IMR-90 (cell line): ENCODE measurements at regions not wholly inside any gene's neighbourhood (a gene's known extent, or its start where the extent isn't known, plus 50 kb on each side); places are given as distances from the start of the nearest gene placed in this dataset.

Experiments used
- ATAC-seq: fragments of 200-7000 bp; cut with Tn5 transposase; 2 replicates; pipeline ENCODE4 v1.9.1; 2020; ENCODE audit warnings: low read depth, mild to moderate bottlenecking, moderate library complexity
- BruUV-seq: library from RNA; stranded (reverse); fragments of 400-500 nt; replicated peaks from 2 replicates; lab custom pipeline; 2021; lab: Mats Ljungman, UMichigan
- CTCF ChIA-PET: fragments of 300-600 bp; formaldehyde crosslinking; extraction: SDS; loops from one replicate; lab custom pipeline; 2021; ENCODE audit warnings: antibody characterized with exemption; lab: Yijun Ruan, JAX
- POLR2A ChIA-PET: fragments of 300-600 bp; sonication (Branson Sonifier 250); formaldehyde crosslinking; loops from one replicate; lab custom pipeline; 2022; ENCODE audit warnings: antibody characterized with exemption; ENCODE audit not compliant: unreplicated experiment; lab: Charles Lee
- DNase-seq: peaks from one replicate; pipeline ENCODE4 v3.0.0; 2013
- H2AFZ ChIP-seq: replicated peaks from 2 replicates; pipeline ENCODE3; 2013; ENCODE audit warnings: low read length, mild to moderate bottlenecking; ENCODE audit not compliant: poor library complexity
- H2AK5ac ChIP-seq: 2 replicates; pipeline ENCODE4 v1.6.1; 2013; ENCODE audit warnings: low read depth, low read length, inconsistent platforms
- H2AK9ac ChIP-seq: replicated peaks from 2 replicates; pipeline ENCODE3; 2013; ENCODE audit warnings: mild to moderate bottlenecking, low read depth, low read length, moderate library complexity; ENCODE audit not compliant: poor library complexity
- H2BK120ac ChIP-seq: 2 replicates; pipeline ENCODE4 v1.6.1; 2013; ENCODE audit warnings: low read depth, low read length, inconsistent platforms
- H2BK15ac ChIP-seq: 3 replicates; pipeline ENCODE4 v1.6.1; 2013; ENCODE audit warnings: low read depth, low read length, inconsistent platforms
- H2BK20ac ChIP-seq: 2 replicates; pipeline ENCODE4 v1.6.1; 2013; ENCODE audit warnings: low read depth, mild to moderate bottlenecking, inconsistent platforms, low read length, moderate library complexity
- H2BK5ac ChIP-seq: 2 replicates; pipeline ENCODE4 v1.6.1; 2013; ENCODE audit warnings: mild to moderate bottlenecking, low read depth, low read length, inconsistent platforms; ENCODE audit not compliant: poor library complexity, severe bottlenecking
- H3K14ac ChIP-seq: replicated peaks from 2 replicates; pipeline ENCODE4 v1.6.1; 2013; ENCODE audit warnings: low read depth, low read length, inconsistent platforms
- H3K18ac ChIP-seq: 2 replicates; pipeline ENCODE4 v1.6.1; 2013; ENCODE audit warnings: low read depth, low read length, control low read depth
- H3K23ac ChIP-seq: 2 replicates; pipeline ENCODE4 v1.6.1; 2013; ENCODE audit warnings: low read depth, low read length, inconsistent platforms
- H3K27ac ChIP-seq: 2 replicates; pipeline ENCODE4 v1.5.1; 2013; ENCODE audit warnings: mild to moderate bottlenecking, control low read depth, low read length; ENCODE audit not compliant: insufficient read depth
- H3K27me3 ChIP-seq: 2 replicates; pipeline ENCODE4 v1.6.1; 2013; ENCODE audit warnings: low read length; ENCODE audit not compliant: control insufficient read depth, insufficient read depth
- H3K36me3 ChIP-seq: 2 replicates; pipeline ENCODE4 v1.6.1; 2013; ENCODE audit warnings: low read length, mixed read lengths; ENCODE audit not compliant: control insufficient read depth, insufficient read depth
- H3K4ac ChIP-seq: 2 replicates; pipeline ENCODE4 v1.6.1; 2013; ENCODE audit warnings: low read depth, low read length, inconsistent platforms
- H3K4me1 ChIP-seq: 2 replicates; pipeline ENCODE4 v1.6.1; 2013; ENCODE audit warnings: low read length, mixed read lengths; ENCODE audit not compliant: control insufficient read depth, insufficient read depth
- H3K4me2 ChIP-seq: 2 replicates; pipeline ENCODE4 v1.6.1; 2013; ENCODE audit warnings: low read depth, mild to moderate bottlenecking, control low read depth, low read length, moderate library complexity
- H3K4me3 ChIP-seq: 2 replicates; pipeline ENCODE4 v1.5.1; 2013; ENCODE audit warnings: low read depth, mild to moderate bottlenecking, control low read depth, low read length, moderate library complexity; ENCODE audit not compliant: insufficient read depth
- H3K56ac ChIP-seq: 2 replicates; pipeline ENCODE4 v1.6.1; 2013; ENCODE audit warnings: low read length, inconsistent platforms; ENCODE audit not compliant: insufficient read depth; ENCODE audit errors: extremely low read depth
- H3K79me1 ChIP-seq, 2 experiments: 2 replicates each; pipeline ENCODE4 v1.6.1; 2013; ENCODE audit warnings: low read length in 2 of 2, inconsistent platforms in 1 of 2, low read depth in 1 of 2
- H3K9ac ChIP-seq: 2 replicates; pipeline ENCODE4 v1.6.1; 2013; ENCODE audit warnings: low read depth, low read length, control low read depth
- H3K9me1 ChIP-seq: 2 replicates; pipeline ENCODE4 v1.6.1; 2013; ENCODE audit warnings: low read length, inconsistent platforms; ENCODE audit not compliant: insufficient read depth
- H3K9me3 ChIP-seq: 2 replicates; pipeline ENCODE4 v1.6.1; 2013; ENCODE audit warnings: low read length; ENCODE audit not compliant: control insufficient read depth, insufficient read depth
- H4K20me1 ChIP-seq: 2 replicates; pipeline ENCODE4 v1.6.1; 2013; ENCODE audit warnings: low read length, inconsistent platforms; ENCODE audit not compliant: insufficient read depth
- H4K5ac ChIP-seq: 2 replicates; pipeline ENCODE4 v1.6.1; 2013; ENCODE audit warnings: mild to moderate bottlenecking, low read depth, low read length, control low read depth
- H4K8ac ChIP-seq, 2 experiments: 2 replicates each; pipeline ENCODE4 v1.6.1; 2013; ENCODE audit warnings: low read depth in 2 of 2, low read length in 2 of 2, control low read depth in 1 of 2, inconsistent platforms in 1 of 2
- H4K91ac ChIP-seq: 2 replicates; pipeline ENCODE4 v1.6.1; 2013; ENCODE audit warnings: low read depth, low read length, inconsistent platforms; ENCODE audit not compliant: insufficient read depth
- CTCF ChIP-seq: conservative IDR thresholded peaks from 2 replicates; pipeline ENCODE4 v1.5.1; 2012; ENCODE audit warnings: mild to moderate bottlenecking, low read depth, low read length, improper control_type of control experiment
- MAFK ChIP-seq: IDR thresholded peaks from 2 replicates; pipeline ENCODE4 v1.6.1; 2012; ENCODE audit warnings: low read depth, low read length, improper control_type of control experiment
- MAZ ChIP-seq: IDR thresholded peaks from 2 replicates; pipeline ENCODE4 v1.6.1; 2012; ENCODE audit warnings: low read depth, mild to moderate bottlenecking, low read length, improper control_type of control experiment, moderate library complexity, borderline replicate concordance
- RAD21 ChIP-seq: IDR thresholded peaks from 2 replicates; pipeline ENCODE4 v1.6.1; 2012; ENCODE audit warnings: low read length, improper control_type of control experiment
- SMC3 ChIP-seq: fragments of 150-350 bp; IDR thresholded peaks from 2 replicates; pipeline ENCODE4 v1.6.1; 2016; ENCODE audit warnings: low read depth, mild to moderate bottlenecking, antibody characterized with exemption, low read length, moderate library complexity
- WGBS, 2 experiments: methylation state at CpG; one replicate each; pipeline versions ENCODE4 v1.1.5 to v1.1.7; 2013; ENCODE audit warnings: missing lambda C conversion rate in 2 of 2; ENCODE audit not compliant: insufficient read length in 1 of 2; ENCODE audit errors: extremely low coverage in 2 of 2; 5-methylcytosine and 5-hydroxymethylcytosine counted together
- dilution Hi-C: fragments of 300-500 bp; cut with HindIII; formaldehyde crosslinking; loops from one replicate; pipeline ENCODE4 v1.14.3; 2018; ENCODE audit warnings: low sequenced_read_pairs; ENCODE audit not compliant: unreplicated experiment
- in situ Hi-C: fragments of 300-500 bp; cut with MboI; formaldehyde crosslinking; loops from 3 replicates; pipeline ENCODE4 v1.14.3; 2019; ENCODE audit warnings: low sequenced_read_pairs, inconsistent platforms, mixed read lengths
- intact Hi-C: fragments of 100-400 bp; cut with micrococcal nuclease; formaldehyde crosslinking; loops from 2 replicates; pipeline ENCODE4 v1.10.0; 2022

GRCh38 chr4:149896432-149896831, 80.8 kb upstream of the IQCM start:
- Histone ChIP-seq H3K79me1 (no peaks in the 10 kb centered on the region), H2BK20ac (no peak overlapping the region), H3K18ac (no peak overlapping the region), H4K91ac (no peak overlapping the region), H3K4me3 (no peak overlapping the region), H2AFZ (no peak overlapping the region), H3K9me3 (no peaks in the 10 kb centered on the region), H3K4ac (no peak overlapping the region), H3K9ac (no peak overlapping the region), H3K14ac (no peak overlapping the region), H3K27ac (no peak overlapping the region), H3K9me1 (no peaks in the 10 kb centered on the region), H2BK15ac (no peak overlapping the region), H4K5ac (no peak overlapping the region), H3K56ac (no peak overlapping the region), H3K36me3 (no peaks in the 10 kb centered on the region), H3K4me2 (no peak overlapping the region), H3K23ac (no peak overlapping the region), H2BK5ac (no peak overlapping the region), H4K20me1 (no peaks in the 10 kb centered on the region), H2BK120ac (no peak overlapping the region), H3K4me1 (no peaks in the 10 kb centered on the region; the same call in 1 of the 2 replicates), H3K27me3 (no peaks in the 10 kb centered on the region), H2AK5ac (no peak overlapping the region), H2AK9ac (no peak overlapping the region), H4K8ac (no peak overlapping the region)
- TF ChIP-seq CTCF, result peak; percentile 74
- TF ChIP-seq SMC3, result peak; percentile 82
- TF ChIP-seq MAZ, result no peak
- TF ChIP-seq RAD21, result peak; percentile 89
- TF ChIP-seq MAFK, result no peak
- WGBS, 2 experiments, result no CpG with 5 or more reads among the region's 1 CpG
- ChIA-PET CTCF (interaction anchor here (0.5 to 1.1 kb wide), 4 partner anchors 12 to 619 kb away, joined by 3 to 5 read pairs (median 3); no protein-coding TSS in a partner anchor), POLR2A (no interaction called here)
- in situ Hi-C loops, result loop anchor here (5.0 to 25.0 kb wide), 2 partner anchors 524 to 934 kb away; no protein-coding TSS in a partner anchor
- BruUV-seq, result no TSS peak
- dilution Hi-C loops, result no loop called here
- intact Hi-C loops, result loop anchor here (1.0 to 5.0 kb wide), 4 partner anchors 525 to 1449 kb away; no protein-coding TSS in a partner anchor
- ATAC-seq (peak; percentile 90), DNase-seq (peak; percentile 55)
